ENCODE measurements at regions not wholly inside any gene's neighbourhood (a gene's known extent, or its start where the extent isn't known, plus 50 kb on each side); places are given as distances from the start of the nearest gene placed in this dataset.
"Not testable (repeated sequence)": the region's sequence is repeated elsewhere in the genome, so short reads cannot be mapped to it uniquely, and the experiment has no call there.

- Histone ChIP-seq H3K27ac (ENCODE audit: low read depth, low read length, poor library complexity, severe bottlenecking) (no peak overlapping the region), H3K36me3 (ENCODE audit: insufficient read depth, low read length, poor library complexity, severe bottlenecking) (no peaks in the 10 kb centered on the region), H3K4me3 (ENCODE audit: low read depth, low read length, poor library complexity, severe bottlenecking) (no peak overlapping the region), H3K4me1 (ENCODE audit: insufficient read depth, low read length, poor library complexity, severe bottlenecking) (no peaks in the 10 kb centered on the region), H3K9me3 (ENCODE audit: low read depth, low read length, poor library complexity, severe bottlenecking) (no peaks in the 10 kb centered on the region), H3K27me3 (replicated peaks; ENCODE audit: insufficient read depth, low read depth, low read length, poor library complexity) (no peaks in the 10 kb centered on the region)
- ChIA-PET POLR2A (ENCODE audit: low non-redundant PET) (no interaction called here), CTCF (no interaction called here)
- TF ChIP-seq CTCF (conservative IDR thresholded peaks at IDR 0.05; ENCODE audit: low read depth, low read length) (no peak), EZH2 (IDR thresholded peaks at IDR 0.05; ENCODE audit: borderline replicate concordance, low read depth, low read length, poor library complexity, severe bottlenecking) (no peak)
- intact Hi-C loops (cut with micrococcal nuclease; ENCODE audit: unreplicated experiment), result no loop called here
- no peak for DNase-seq (ENCODE audit: low spot score)
- BruUV-seq (replicated peaks), result no TSS peak
Observed at GRCh38 chr3:194957743-194958240, 272.1 kb downstream of the FAM43A start.

GRCh38 chr3:194959217-194959616 is 273.5 kb downstream of the FAM43A start:
- BruUV-seq (replicated peaks), result no TSS peak
- Histone ChIP-seq H3K4me3 (ENCODE audit: low read depth, low read length, poor library complexity, severe bottlenecking) (no peak overlapping the region), H3K36me3 (ENCODE audit: insufficient read depth, low read length, poor library complexity, severe bottlenecking) (no peaks in the 10 kb centered on the region), H3K27ac (ENCODE audit: low read depth, low read length, poor library complexity, severe bottlenecking) (no peak overlapping the region), H3K4me1 (ENCODE audit: insufficient read depth, low read length, poor library complexity, severe bottlenecking) (no peaks in the 10 kb centered on the region), H3K9me3 (ENCODE audit: low read depth, low read length, poor library complexity, severe bottlenecking) (no peaks in the 10 kb centered on the region), H3K27me3 (replicated peaks; ENCODE audit: insufficient read depth, low read depth, low read length, poor library complexity) (no peaks in the 10 kb centered on the region)
- POLR2A ChIA-PET (ENCODE audit: low non-redundant PET), result no interaction called here
- CTCF ChIA-PET, result interaction anchor here (1.0 kb wide), 1 partner anchor 272 kb away, joined by 3 read pairs; no protein-coding TSS in a partner anchor
- no peak for TF ChIP-seq EZH2 (IDR thresholded peaks at IDR 0.05; ENCODE audit: borderline replicate concordance, low read depth, low read length, poor library complexity, severe bottlenecking)
- DNase-seq (ENCODE audit: low spot score), result no peak
- intact Hi-C loops (cut with micrococcal nuclease; ENCODE audit: unreplicated experiment), result no loop called here

- H3K27ac ChIP-seq (ENCODE audit: low read depth, low read length, poor library complexity, severe bottlenecking); DNase-seq (ENCODE audit: low spot score); H3K9me3 ChIP-seq (ENCODE audit: low read depth, low read length, poor library complexity, severe bottlenecking); intact Hi-C loops (cut with micrococcal nuclease; ENCODE audit: unreplicated experiment); BruUV-seq (replicated peaks); H3K27me3 ChIP-seq (replicated peaks; ENCODE audit: insufficient read depth, low read depth, low read length, poor library complexity); H3K4me1 ChIP-seq (ENCODE audit: insufficient read depth, low read length, poor library complexity, severe bottlenecking); POLR2A ChIA-PET (ENCODE audit: low non-redundant PET); H3K4me3 ChIP-seq (ENCODE audit: low read depth, low read length, poor library complexity, severe bottlenecking); H3K36me3 ChIP-seq (ENCODE audit: insufficient read depth, low read length, poor library complexity, severe bottlenecking): not testable (repeated sequence)
- CTCF ChIA-PET, result interaction anchor here (1.0 kb wide), 1 partner anchor 272 kb away, joined by 3 read pairs; no protein-coding TSS in a partner anchor
Observed at GRCh38 chr3:194959666-194960065, 274.0 kb downstream of the FAM43A start.

- no peaks in the 10 kb centered on the region for H3K4me1 ChIP-seq (ENCODE audit: insufficient read depth, low read length, poor library complexity, severe bottlenecking)
- no peak overlapping the region for H3K4me3 ChIP-seq (ENCODE audit: low read depth, low read length, poor library complexity, severe bottlenecking)
- TF ChIP-seq EZH2 (IDR thresholded peaks at IDR 0.05; ENCODE audit: borderline replicate concordance, low read depth, low read length, poor library complexity, severe bottlenecking), result no peak
- TF ChIP-seq CTCF (conservative IDR thresholded peaks at IDR 0.05; ENCODE audit: low read depth, low read length), result no peak
- DNase-seq (ENCODE audit: low spot score), result no peak
- CTCF ChIA-PET, result no interaction called here
- H3K27me3 ChIP-seq (replicated peaks; ENCODE audit: insufficient read depth, low read depth, low read length, poor library complexity), result no peaks in the 10 kb centered on the region
- BruUV-seq (replicated peaks), result no TSS peak
- intact Hi-C loops (cut with micrococcal nuclease; ENCODE audit: unreplicated experiment), result no loop called here
- H3K36me3 ChIP-seq (ENCODE audit: insufficient read depth, low read length, poor library complexity, severe bottlenecking), result no peaks in the 10 kb centered on the region
- POLR2A ChIA-PET (ENCODE audit: low non-redundant PET), result no interaction called here
- H3K9me3 ChIP-seq (ENCODE audit: low read depth, low read length, poor library complexity, severe bottlenecking), result no peaks in the 10 kb centered on the region
- H3K27ac ChIP-seq (ENCODE audit: low read depth, low read length, poor library complexity, severe bottlenecking), result no peak overlapping the region
Observed at GRCh38 chr3:194960446-194961032, 274.9 kb downstream of the FAM43A start.
